ENCODE measurements at regions not wholly inside any gene's neighbourhood (a gene's known extent, or its start where the extent isn't known, plus 50 kb on each side); places are given as distances from the start of the nearest gene placed in this dataset.

GRCh38 chr5:74085782-74086181, 459.8 kb downstream of the ARHGEF28 start:
- ChIA-PET CTCF (no interaction called here), POLR2A (no interaction called here)
- Histone ChIP-seq H3K4me3 (ENCODE audit: low read depth, low read length) (no peak overlapping the region), H3K36me3 (ENCODE audit: control insufficient read depth, insufficient read depth, low read length) (no peaks in the 10 kb centered on the region), H3K27me3 (ENCODE audit: control insufficient read depth, insufficient read depth, low read length) (peaks cover 6% of the 10 kb centered on the region)
- DNase-seq (ENCODE audit: low read depth) = no peak
- TF ChIP-seq CTCF (IDR thresholded peaks at IDR 0.05; ENCODE audit: insufficient read depth, low read depth, low read length) = no peak

- Histone ChIP-seq H3K36me3 (ENCODE audit: control insufficient read depth, insufficient read depth, low read length) (no peaks in the 10 kb centered on the region), H3K4me3 (ENCODE audit: low read depth, low read length) (no peak overlapping the region), H3K27me3 (ENCODE audit: control insufficient read depth, insufficient read depth, low read length) (peaks cover 6% of the 10 kb centered on the region)
- ChIA-PET CTCF (interaction anchor here (0.8 kb wide), 1 partner anchor 9 kb away, joined by 3 read pairs; no protein-coding TSS in a partner anchor), POLR2A (no interaction called here)
- no peak for TF ChIP-seq CTCF (IDR thresholded peaks at IDR 0.05; ENCODE audit: insufficient read depth, low read depth, low read length)
- no peak for DNase-seq (ENCODE audit: low read depth)
Measured at GRCh38 chr5:74085186-74085585, 459.2 kb downstream of the ARHGEF28 start.

GRCh38 chr5:74083096-74083791, 457.2 kb downstream of the ARHGEF28 start:
- DNase-seq (ENCODE audit: low read depth) = no peak
- CTCF ChIA-PET = no interaction called here
- no peak for TF ChIP-seq CTCF (IDR thresholded peaks at IDR 0.05; ENCODE audit: insufficient read depth, low read depth, low read length)
- H3K27me3 ChIP-seq (ENCODE audit: control insufficient read depth, insufficient read depth, low read length) = peaks cover 2% of the 10 kb centered on the region
- POLR2A ChIA-PET = no interaction called here
- H3K36me3 ChIP-seq (ENCODE audit: control insufficient read depth, insufficient read depth, low read length) = no peaks in the 10 kb centered on the region
- H3K4me3 ChIP-seq (ENCODE audit: low read depth, low read length) = no peak overlapping the region

- CTCF ChIA-PET = no interaction called here
- Histone ChIP-seq H3K36me3 (ENCODE audit: control insufficient read depth, insufficient read depth, low read length) (no peaks in the 10 kb centered on the region), H3K4me3 (ENCODE audit: low read depth, low read length) (no peak overlapping the region), H3K27me3 (ENCODE audit: control insufficient read depth, insufficient read depth, low read length) (peaks cover 2% of the 10 kb centered on the region)
- TF ChIP-seq CTCF (IDR thresholded peaks at IDR 0.05; ENCODE audit: insufficient read depth, low read depth, low read length) = no peak
- POLR2A ChIA-PET = no interaction called here
- DNase-seq (ENCODE audit: low read depth) = no peak
Measured at GRCh38 chr5:74082512-74083055, 456.6 kb downstream of the ARHGEF28 start.

GRCh38 chr5:74081126-74081525, 455.1 kb downstream of the ARHGEF28 start:
- ChIA-PET CTCF (no interaction called here), POLR2A (no interaction called here)
- Histone ChIP-seq H3K27me3 (ENCODE audit: control insufficient read depth, insufficient read depth, low read length) (no peaks in the 10 kb centered on the region; the same call in 1 of the 2 replicates), H3K36me3 (ENCODE audit: control insufficient read depth, insufficient read depth, low read length) (no peaks in the 10 kb centered on the region), H3K4me3 (ENCODE audit: low read depth, low read length) (no peak overlapping the region)
- no peak for DNase-seq (ENCODE audit: low read depth)
- TF ChIP-seq CTCF (IDR thresholded peaks at IDR 0.05; ENCODE audit: insufficient read depth, low read depth, low read length) = no peak

All from BJ (cell line).